ENCODE measurements at regions not wholly inside any gene's neighbourhood (a gene's known extent, or its start where the extent isn't known, plus 50 kb on each side); places are given as distances from the start of the nearest gene placed in this dataset.
A peak's percentile ranks its signal among the peaks of the same experiment; 100 is the strongest.

DNA sequence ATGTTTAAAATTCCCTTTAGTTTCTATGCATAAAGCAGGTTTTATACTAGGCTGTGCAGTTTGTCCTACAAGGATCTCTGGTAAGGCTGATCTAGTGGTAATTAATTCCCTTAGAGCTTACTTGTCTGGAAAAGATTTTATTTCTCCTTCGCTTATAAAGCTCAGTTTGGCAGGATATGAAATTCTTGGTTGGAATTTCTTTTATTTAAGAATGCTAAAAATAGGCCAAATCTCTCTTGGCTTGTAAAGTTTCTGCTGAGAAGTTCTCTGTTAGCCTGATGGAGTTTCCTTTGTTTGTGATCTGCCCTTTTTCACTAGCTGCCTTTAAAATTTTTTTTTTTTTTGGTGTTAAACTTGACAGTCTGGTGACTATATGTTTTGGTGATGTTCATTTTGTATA lies 237.1 kb upstream of the TLE4 start:
- Histone ChIP-seq H3K4me3 (no peak overlapping the region), H3K4me1 (no peaks in the 10 kb centered on the region), H3K9me3 (peaks cover 0 to 22% of the 10 kb centered on the region in 2 donors), H3K36me3 (no peaks in the 10 kb centered on the region), H3K27ac (no peak overlapping the region), H3K27me3 (no peaks in the 10 kb centered on the region)
- intact Hi-C loops (cut with DNase I) = no loop called here
- no peak for ATAC-seq
- DNase-seq = no peak
- TF ChIP-seq, protein P1, sequence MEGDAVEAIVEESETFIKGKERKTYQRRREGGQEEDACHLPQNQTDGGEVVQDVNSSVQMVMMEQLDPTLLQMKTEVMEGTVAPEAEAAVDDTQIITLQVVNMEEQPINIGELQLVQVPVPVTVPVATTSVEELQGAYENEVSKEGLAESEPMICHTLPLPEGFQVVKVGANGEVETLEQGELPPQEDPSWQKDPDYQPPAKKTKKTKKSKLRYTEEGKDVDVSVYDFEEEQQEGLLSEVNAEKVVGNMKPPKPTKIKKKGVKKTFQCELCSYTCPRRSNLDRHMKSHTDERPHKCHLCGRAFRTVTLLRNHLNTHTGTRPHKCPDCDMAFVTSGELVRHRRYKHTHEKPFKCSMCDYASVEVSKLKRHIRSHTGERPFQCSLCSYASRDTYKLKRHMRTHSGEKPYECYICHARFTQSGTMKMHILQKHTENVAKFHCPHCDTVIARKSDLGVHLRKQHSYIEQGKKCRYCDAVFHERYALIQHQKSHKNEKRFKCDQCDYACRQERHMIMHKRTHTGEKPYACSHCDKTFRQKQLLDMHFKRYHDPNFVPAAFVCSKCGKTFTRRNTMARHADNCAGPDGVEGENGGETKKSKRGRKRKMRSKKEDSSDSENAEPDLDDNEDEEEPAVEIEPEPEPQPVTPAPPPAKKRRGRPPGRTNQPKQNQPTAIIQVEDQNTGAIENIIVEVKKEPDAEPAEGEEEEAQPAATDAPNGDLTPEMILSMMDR (IDR thresholded peaks at IDR 0.05) = no peak

DNA sequence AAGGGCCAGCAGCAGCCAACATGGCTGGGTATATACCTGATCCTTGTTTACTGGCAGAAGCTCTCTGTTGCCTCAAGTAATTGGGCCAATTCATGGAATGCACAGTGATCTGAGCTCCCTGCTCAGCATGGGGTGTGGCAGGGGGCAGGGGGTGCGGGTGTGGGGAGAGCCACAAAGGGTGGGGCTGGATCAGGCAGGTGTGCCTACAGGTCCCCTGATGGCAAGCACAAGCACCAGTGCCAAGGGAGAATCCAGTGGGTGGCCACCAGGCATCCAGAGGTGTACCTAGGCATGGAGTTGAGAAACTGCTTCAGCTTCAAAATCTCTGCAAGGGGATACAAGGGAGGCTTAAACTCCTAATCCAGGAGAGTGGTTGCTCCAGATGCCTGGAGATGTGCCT lies 235.8 kb upstream of the TLE4 start:
- no peaks in the 10 kb centered on the region for H3K27me3 ChIP-seq
- TF ChIP-seq, protein P1 (IDR thresholded peaks at IDR 0.05) = no peak
- intact Hi-C loops (cut with DNase I) = no loop called here
- H3K4me3 ChIP-seq = no peak overlapping the region
- H3K27ac ChIP-seq = no peak overlapping the region
- H3K36me3 ChIP-seq = no peaks in the 10 kb centered on the region
- ATAC-seq = no peak
- no peaks in the 10 kb centered on the region for H3K4me1 ChIP-seq
- peaks cover 0 to 22% of the 10 kb centered on the region in 2 donors for H3K9me3 ChIP-seq
- peak in 1 of 4 donors; percentile 24 for DNase-seq

DNA sequence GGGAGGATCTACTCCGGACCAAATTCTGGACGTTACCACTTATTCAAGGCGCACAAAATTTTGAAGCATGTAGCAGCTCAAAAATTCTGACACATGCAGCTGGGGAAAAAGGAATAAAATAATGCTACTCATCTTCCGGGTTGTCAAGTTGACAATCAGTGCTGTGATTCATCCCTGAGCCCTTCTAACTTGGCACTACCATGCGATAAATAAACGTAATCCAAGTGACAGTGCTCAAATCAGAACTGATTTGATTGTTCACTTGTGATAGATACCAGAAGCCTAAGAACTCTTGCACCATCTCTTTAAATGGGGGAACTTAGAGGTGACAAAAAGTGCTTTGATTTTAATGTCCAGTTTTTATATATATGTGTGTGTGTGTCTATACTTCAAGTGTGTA lies 230.2 kb upstream of the TLE4 start:
- intact Hi-C loops (cut with DNase I) = no loop called here
- no peak overlapping the region for H3K27ac ChIP-seq
- TF ChIP-seq, protein P1 (IDR thresholded peaks at IDR 0.05) = no peak
- H3K4me3 ChIP-seq = no peak overlapping the region
- no peak for DNase-seq
- ATAC-seq = no peak
- H3K27me3 ChIP-seq = no peaks in the 10 kb centered on the region
- no peaks in the 10 kb centered on the region for H3K36me3 ChIP-seq
- peaks cover 0 to 8% of the 10 kb centered on the region in 2 donors for H3K9me3 ChIP-seq
- H3K4me1 ChIP-seq = no peaks in the 10 kb centered on the region

GRCh38 chr9:79346350-79347020 lies 225.3 kb upstream of the TLE4 start:
- intact Hi-C loops (cut with DNase I) = no loop called here
- Histone ChIP-seq H3K4me3 (no peak overlapping the region), H3K36me3 (no peaks in the 10 kb centered on the region), H3K27me3 (no peaks in the 10 kb centered on the region), H3K9me3 (no peaks in the 10 kb centered on the region), H3K27ac (no peak overlapping the region), H3K4me1 (no peaks in the 10 kb centered on the region)
- TF ChIP-seq, protein P1 (IDR thresholded peaks at IDR 0.05) = no peak
- DNase-seq (no peak), ATAC-seq (no peak)

GRCh38 chr9:79352322-79352721 lies 219.4 kb upstream of the TLE4 start:
- DNase-seq = no peak
- no peaks in the 10 kb centered on the region for H3K9me3 ChIP-seq

More at GRCh38 chr9:79352322-79352721, 219.4 kb upstream of the TLE4 start:
- H3K4me1 ChIP-seq = peaks cover 0 to 7% of the 10 kb centered on the region in 2 donors
- H3K27me3 ChIP-seq = no peaks in the 10 kb centered on the region
- intact Hi-C loops (cut with DNase I) = no loop called here
- TF ChIP-seq, protein P1 (IDR thresholded peaks at IDR 0.05) = no peak
- H3K27ac ChIP-seq = no peak overlapping the region
- no peaks in the 10 kb centered on the region for H3K36me3 ChIP-seq
- no peak for ATAC-seq
- H3K4me3 ChIP-seq = no peak overlapping the region

Measured in left lung (tissue), 4 donors.